Tibial artery (tissue), 4 donors: ENCODE measurements at regions not wholly inside any gene's neighbourhood (a gene's known extent, or its start where the extent isn't known, plus 50 kb on each side); places are given as distances from the start of the nearest gene placed in this dataset.

Experiments
- DNase-seq, 2 donors: peaks; one replicate each; pipeline ENCODE4 v3.0.0-alpha.2; 2019
- H3K27ac ChIP-seq, 2 donors: fragments of 200-600 bp; sonication (generic) in 1 of 2; 1 replicate in 1 of 2; 2 replicates in 1 of 2; pipeline ENCODE4 v1.5.1; 2018 to 2019; ENCODE audit warnings: mild to moderate bottlenecking in 1 of 2
- H3K27me3 ChIP-seq, 2 donors: fragments of 200-600 bp; sonication (generic) in 1 of 2; one replicate each; pipeline versions ENCODE4 v1.5.1 to v1.6.0; 2016 to 2019
- H3K36me3 ChIP-seq, 3 donors: fragments of 200-600 bp; sonication (generic) in 2 of 3; one replicate each; pipeline ENCODE4 v1.5.1; 2016 to 2019; ENCODE audit warnings: mild to moderate bottlenecking in 2 of 3
- H3K4me1 ChIP-seq, 4 donors: fragments of 200-600 bp; sonication (generic) in 2 of 4; 1 replicate in 3 of 4; 2 replicates in 1 of 4; pipeline ENCODE4 v1.5.1; 2016 to 2019
- H3K4me3 ChIP-seq, 2 donors: fragments of 200-600 bp; sonication (generic) in 1 of 2; 1 replicate in 1 of 2; 2 replicates in 1 of 2; pipeline ENCODE4 v1.5.1; 2018 to 2019; ENCODE audit warnings: mild to moderate bottlenecking in 2 of 2
- H3K9me3 ChIP-seq, 3 donors: fragments of 200-600 bp; sonication (generic) in 1 of 3; one replicate each; pipeline ENCODE4 v1.5.1; 2016 to 2019
- CTCF ChIP-seq, 2 experiments: fragments of 200-600 bp in 1 of 2; fragments of 450-650 bp in 1 of 2; IDR thresholded peaks; one replicate each; pipeline ENCODE4 v1.5.1; 2017 to 2019; ENCODE audit warnings: antibody characterized with exemption in 2 of 2, mild to moderate bottlenecking in 1 of 2, moderate library complexity in 1 of 2
- intact Hi-C: fragments of 100-400 bp; cut with DNase I; formaldehyde crosslinking; loops from one replicate; pipeline ENCODE4 v1.15.0; 2023; ENCODE audit warnings: low total_unique reads

DNA sequence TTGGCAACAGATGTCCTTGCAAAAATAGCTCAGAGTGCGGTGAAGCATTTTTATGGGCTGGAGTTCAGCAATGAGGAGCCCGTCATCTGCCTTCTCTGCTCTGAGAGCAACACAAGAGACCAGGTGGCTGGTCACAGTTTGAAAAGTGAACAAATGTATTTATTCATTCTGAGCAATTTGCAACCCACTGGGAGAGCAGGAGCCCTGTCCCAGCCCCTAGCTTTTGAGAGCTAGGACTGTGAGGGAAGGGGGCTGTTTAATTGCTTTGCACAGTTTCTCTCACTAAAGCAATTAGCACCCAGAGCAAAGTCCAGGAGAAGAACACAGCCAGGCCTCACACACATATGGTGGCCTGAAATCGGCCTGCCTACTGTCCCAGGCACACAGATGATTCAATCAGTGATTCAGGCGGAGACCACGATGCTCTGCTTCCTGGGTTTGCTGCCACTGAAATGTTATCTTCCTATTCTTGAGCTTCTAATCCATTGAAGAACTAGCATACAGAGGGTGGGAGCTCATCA lies 646.1 kb upstream of the ACVR2A start:
- Histone ChIP-seq H3K4me3 (no peak overlapping the region), H3K36me3 (no peaks in the 10 kb centered on the region), H3K27me3 (no peaks in the 10 kb centered on the region), H3K4me1 (no peaks in the 10 kb centered on the region), H3K27ac (no peak overlapping the region), H3K9me3 (no peaks in the 10 kb centered on the region)
- DNase-seq: no peak
- intact Hi-C loops: no loop called here
- TF ChIP-seq CTCF (IDR thresholded peaks at IDR 0.05): no peak

GRCh38 chr2:147197754-147198483 lies 646.9 kb upstream of the ACVR2A start:
- no peak for DNase-seq
- no peaks in the 10 kb centered on the region for H3K36me3 ChIP-seq
- intact Hi-C loops: no loop called here
- no peak overlapping the region for H3K27ac ChIP-seq
- no peak overlapping the region for H3K4me3 ChIP-seq
- no peak for TF ChIP-seq CTCF (IDR thresholded peaks at IDR 0.05)
- no peaks in the 10 kb centered on the region for H3K9me3 ChIP-seq
- no peaks in the 10 kb centered on the region for H3K27me3 ChIP-seq
- no peaks in the 10 kb centered on the region for H3K4me1 ChIP-seq

DNA sequence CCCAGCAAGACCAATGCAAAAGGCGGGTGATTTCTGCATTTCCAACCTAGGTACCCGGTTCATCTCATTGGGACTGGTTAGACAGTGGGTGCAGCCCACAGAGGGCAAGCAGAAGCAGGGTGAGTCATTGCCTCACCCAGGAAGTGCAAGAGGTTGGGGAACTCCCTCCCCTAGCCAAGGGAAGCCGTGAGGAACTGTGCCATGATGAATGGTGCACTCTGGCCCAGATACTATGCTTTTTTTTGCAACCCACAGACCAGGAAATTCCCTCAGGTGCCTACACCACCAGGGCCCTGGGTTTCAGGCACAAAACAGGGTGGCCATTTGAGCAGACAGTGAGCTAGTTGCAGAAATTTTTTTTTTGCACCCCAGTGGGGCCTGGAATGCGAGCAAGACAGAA lies 662.6 kb upstream of the ACVR2A start:
- Histone ChIP-seq H3K27me3 (no peaks in the 10 kb centered on the region), H3K36me3 (no peaks in the 10 kb centered on the region), H3K9me3 (no peaks in the 10 kb centered on the region), H3K4me3 (no peak overlapping the region), H3K4me1 (no peaks in the 10 kb centered on the region), H3K27ac (no peak overlapping the region)
- no peak for DNase-seq
- intact Hi-C loops: no loop called here
- TF ChIP-seq CTCF (IDR thresholded peaks at IDR 0.05): no peak

DNA sequence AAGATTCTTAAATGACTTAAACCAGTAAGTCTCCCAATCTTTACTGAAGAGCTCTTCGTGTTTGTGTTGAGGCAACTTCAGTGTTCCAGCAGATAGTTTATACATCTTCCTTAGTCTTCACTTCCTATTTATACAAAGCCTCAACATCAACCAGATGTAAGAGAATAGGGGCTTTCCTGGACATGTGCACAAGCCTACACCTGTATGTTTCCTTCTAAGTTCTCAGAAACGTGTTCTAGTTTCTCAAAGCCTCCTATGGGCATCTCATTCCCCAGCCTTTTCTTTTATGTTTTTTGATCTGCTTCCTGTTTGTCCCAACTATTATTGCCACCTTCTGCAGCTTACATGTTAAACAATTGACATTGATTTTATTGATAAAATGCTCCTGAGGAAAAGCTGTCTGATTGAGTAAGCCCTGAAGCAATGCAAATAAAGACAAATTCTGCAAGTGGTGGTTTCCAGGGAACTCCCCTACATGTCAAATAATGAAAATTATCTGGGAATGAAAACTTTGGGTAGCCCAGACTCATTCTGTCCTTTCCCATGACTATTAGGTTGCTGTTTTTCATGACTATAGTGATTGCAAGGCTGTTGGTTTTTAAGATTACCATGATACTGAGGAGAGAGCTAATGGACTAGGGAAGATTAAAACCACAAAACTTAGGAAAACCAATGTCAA lies 663.3 kb upstream of the ACVR2A start:
- no peaks in the 10 kb centered on the region for H3K27me3 ChIP-seq
- no peak overlapping the region for H3K27ac ChIP-seq
- no peak for DNase-seq
- H3K4me3 ChIP-seq: no peak overlapping the region
- H3K9me3 ChIP-seq: no peaks in the 10 kb centered on the region
- H3K4me1 ChIP-seq: no peaks in the 10 kb centered on the region
- intact Hi-C loops: no loop called here
- H3K36me3 ChIP-seq: no peaks in the 10 kb centered on the region
- no peak for TF ChIP-seq CTCF (IDR thresholded peaks at IDR 0.05)

DNA sequence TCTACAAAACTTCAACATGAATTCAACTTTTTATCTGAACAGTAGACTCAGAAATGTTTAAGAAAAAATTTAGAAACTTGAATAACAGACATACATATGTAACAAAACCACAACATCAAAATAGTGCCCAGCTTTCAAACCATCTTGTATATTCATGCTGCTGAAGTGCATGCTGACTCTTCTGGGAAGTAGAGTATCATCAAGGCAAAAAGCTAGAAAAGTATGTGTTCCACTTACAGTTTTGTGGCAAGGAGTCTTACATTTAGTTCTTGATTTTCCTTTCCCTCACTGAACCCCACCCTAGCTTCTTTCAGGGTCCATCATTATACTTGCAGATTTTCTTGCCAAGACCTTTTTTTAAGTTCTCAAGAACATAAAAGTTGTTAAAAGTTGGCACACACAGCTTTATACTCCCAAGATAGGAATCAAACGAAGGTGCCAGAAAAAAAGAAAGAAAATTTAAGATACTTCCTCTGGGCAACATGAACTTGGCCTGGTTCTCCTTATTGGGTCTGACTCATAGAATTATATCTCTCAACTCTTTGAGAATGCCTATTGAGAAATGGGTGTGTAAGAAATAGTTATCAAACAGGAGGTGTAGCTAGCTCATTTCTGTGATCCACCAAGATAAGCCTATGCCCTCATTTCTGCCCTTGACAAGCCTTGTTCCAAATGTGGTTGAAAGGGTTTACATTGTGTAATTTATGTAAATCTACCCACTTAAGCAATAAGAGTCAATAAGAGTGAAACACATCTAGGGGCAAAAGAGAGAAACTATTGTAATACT lies 667.6 kb upstream of the ACVR2A start:
- DNase-seq: no peak
- Histone ChIP-seq H3K27ac (no peak overlapping the region), H3K4me3 (no peak overlapping the region), H3K36me3 (no peaks in the 10 kb centered on the region), H3K4me1 (no peaks in the 10 kb centered on the region), H3K9me3 (no peaks in the 10 kb centered on the region), H3K27me3 (no peaks in the 10 kb centered on the region)
- intact Hi-C loops: no loop called here
- no peak for TF ChIP-seq CTCF (IDR thresholded peaks at IDR 0.05)
